ENCODE measurements at regions not wholly inside any gene's neighbourhood (a gene's known extent, or its start where the extent isn't known, plus 50 kb on each side); places are given as distances from the start of the nearest gene placed in this dataset.

- DNase-seq: no peak
Measured at GRCh38 chr16:79295746-79296145, 304.8 kb downstream of the MAF start.

GRCh38 chr16:79295162-79295561 lies 305.4 kb downstream of the MAF start:
- no peak for DNase-seq

- no peak for DNase-seq
Measured at GRCh38 chr16:79294568-79294967, 306.0 kb downstream of the MAF start.

GRCh38 chr16:79293836-79294460 lies 306.6 kb downstream of the MAF start:
- DNase-seq: no peak

- no peak for DNase-seq
Measured at GRCh38 chr16:79288066-79288465, 312.5 kb downstream of the MAF start.

GRCh38 chr16:79287424-79287917 lies 313.1 kb downstream of the MAF start:
- DNase-seq: no peak

- peak; percentile 43 to 51 for DNase-seq
Measured at GRCh38 chr16:79286646-79287423, 313.7 kb downstream of the MAF start.

GRCh38 chr16:79284766-79285165 lies 315.8 kb downstream of the MAF start:
- no peak for DNase-seq

GRCh38 chr16:79283578-79283977 lies 317.0 kb downstream of the MAF start:
- peak; percentile 11 to 57 for DNase-seq

GRCh38 chr16:79282806-79283205 lies 317.7 kb downstream of the MAF start:
- DNase-seq: no peak

GRCh38 chr16:79278506-79278905 lies 322.0 kb downstream of the MAF start:
- peak; percentile 51 to 65 for DNase-seq

GRCh38 chr16:79276501-79276900 lies 324.0 kb downstream of the MAF start:
- no peak for DNase-seq

GRCh38 chr16:79274264-79274663 lies 326.3 kb downstream of the MAF start:
- DNase-seq: no peak

GRCh38 chr16:79272141-79272577 lies 328.4 kb downstream of the MAF start:
- DNase-seq: peak; percentile 37 to 65

GRCh38 chr16:79271583-79271982 lies 329.0 kb downstream of the MAF start:
- no peak for DNase-seq

- DNase-seq: no peak
Measured at GRCh38 chr16:79270011-79270410, 330.5 kb downstream of the MAF start.

- peak; percentile 17 to 40 for DNase-seq
Measured at GRCh38 chr16:79269211-79269863, 331.2 kb downstream of the MAF start.

GRCh38 chr16:79267781-79268180 lies 332.8 kb downstream of the MAF start:
- DNase-seq: no peak

- DNase-seq: no peak
Measured at GRCh38 chr16:79267146-79267545, 333.4 kb downstream of the MAF start.

GRCh38 chr16:79265701-79266100 lies 334.8 kb downstream of the MAF start:
- DNase-seq: no peak

- DNase-seq: no peak
Measured at GRCh38 chr16:79265196-79265595, 335.3 kb downstream of the MAF start.

GRCh38 chr16:79264237-79265109 lies 336.1 kb downstream of the MAF start:
- DNase-seq: no peak

- DNase-seq: no peak
Measured at GRCh38 chr16:79263425-79263824, 337.1 kb downstream of the MAF start.

Measured in CD4-positive, alpha-beta T cell treated with Interleukin-1 beta for 1 hour (primary cell).